H1 (cell line): ENCODE measurements at regions not wholly inside any gene's neighbourhood (a gene's known extent, or its start where the extent isn't known, plus 50 kb on each side); places are given as distances from the start of the nearest gene placed in this dataset.

ENCODE experiments used
- CTCF ChIA-PET: fragments of 300-600 bp; sonication (Branson Sonifier 250); formaldehyde crosslinking; loops from one replicate; lab custom pipeline; 2021; ENCODE audit not compliant: partially characterized antibody; lab: Charles Lee
- POLR2A ChIA-PET: fragments of 300-600 bp; sonication (Branson Sonifier 250); formaldehyde crosslinking; loops from one replicate; lab custom pipeline; 2021; ENCODE audit warnings: inconsistent platforms; ENCODE audit not compliant: partially characterized antibody; lab: Charles Lee
- DNase-seq, 2 experiments: peaks; one replicate each; pipeline versions ENCODE4 v3.0.0 to v3.0.0-alpha.2; 2010 to 2022; ENCODE audit warnings: low spot score in 2 of 2, low read depth in 1 of 2, mixed read lengths in 1 of 2
- FAIRE-seq: peaks from 2 replicates; lab custom pipeline; 2011; peaks lifted over from hg19 to GRCh38; lab: Jason Lieb, UNC
- H2AFZ ChIP-seq: 2 replicates; pipeline ENCODE4 v1.8.1; 2012; ENCODE audit warnings: low read length, inconsistent platforms
- H2AK5ac ChIP-seq: 2 replicates; pipeline ENCODE4 v1.6.1; 2013; ENCODE audit warnings: low read depth, low read length
- H2BK120ac ChIP-seq: replicated peaks from 2 replicates; pipeline ENCODE3; 2013; ENCODE audit warnings: low read depth, low read length, inconsistent platforms
- H2BK12ac ChIP-seq: 2 replicates; pipeline ENCODE4 v1.6.1; 2013; ENCODE audit warnings: low read depth, low read length
- H2BK15ac ChIP-seq: 2 replicates; pipeline ENCODE4 v1.6.1; 2013; ENCODE audit warnings: low read length
- H2BK20ac ChIP-seq: 2 replicates; pipeline ENCODE4 v1.6.1; 2013; ENCODE audit warnings: low read length
- H2BK5ac ChIP-seq: 2 replicates; pipeline ENCODE4 v1.6.1; 2013; ENCODE audit warnings: low read depth, low read length
- H3K14ac ChIP-seq: 2 replicates; pipeline ENCODE4 v1.6.1; 2013; ENCODE audit warnings: inconsistent platforms; ENCODE audit not compliant: insufficient read length
- H3K18ac ChIP-seq: 2 replicates; pipeline ENCODE4 v1.6.1; 2013; ENCODE audit warnings: low read length; ENCODE audit errors: extremely low read depth
- H3K23ac ChIP-seq: 2 replicates; pipeline ENCODE4 v1.6.1; 2013; ENCODE audit warnings: inconsistent platforms; ENCODE audit not compliant: insufficient read length
- H3K23me2 ChIP-seq: 2 replicates; pipeline ENCODE4 v1.6.1; 2013; ENCODE audit warnings: low read depth, low read length
- H3K27ac ChIP-seq: 2 replicates; pipeline ENCODE4 v1.6.1; 2011; ENCODE audit warnings: low read depth, low read length, inconsistent platforms
- H3K27me3 ChIP-seq, 4 experiments: replicated peaks in 1 of 4; 1 replicate in 1 of 4; 2 replicates in 3 of 4; pipeline versions ENCODE4 v1.6.1 to v1.8.1; 2011 to 2013; ENCODE audit warnings: low read length in 3 of 4, mild to moderate bottlenecking in 3 of 4, inconsistent platforms in 2 of 4, mixed read lengths in 2 of 4, moderate library complexity in 1 of 4; ENCODE audit not compliant: control insufficient read depth in 3 of 4, insufficient read depth in 3 of 4; ENCODE audit errors: extremely low read depth in 1 of 4
- H3K36me3 ChIP-seq, 4 experiments: 2 replicates each; pipeline versions ENCODE4 v1.6.1 to v1.8.1; 2011 to 2013; ENCODE audit warnings: mild to moderate bottlenecking in 4 of 4, low read length in 3 of 4, moderate library complexity in 2 of 4, control low read depth in 1 of 4, inconsistent platforms in 1 of 4; ENCODE audit not compliant: insufficient read depth in 4 of 4, control insufficient read depth in 2 of 4
- H3K4ac ChIP-seq: replicated peaks from 2 replicates; pipeline ENCODE3; 2013; ENCODE audit warnings: low read length, low read depth, mixed read lengths, inconsistent platforms; ENCODE audit not compliant: insufficient read length
- H3K4me1 ChIP-seq, 4 experiments: replicated peaks in 1 of 4; 1 replicate in 1 of 4; 2 replicates in 3 of 4; pipeline versions ENCODE4 v1.6.1 to v1.8.1; 2011 to 2013; ENCODE audit warnings: low read length in 3 of 4, inconsistent platforms in 2 of 4, mixed read lengths in 1 of 4; ENCODE audit not compliant: insufficient read depth in 4 of 4, control insufficient read depth in 3 of 4
- H3K4me2 ChIP-seq, 2 experiments: 2 replicates each; pipeline versions ENCODE4 v1.6.1 to v1.8.1; 2011 to 2013; ENCODE audit warnings: low read depth in 2 of 2, low read length in 2 of 2, control low read depth in 1 of 2, inconsistent platforms in 1 of 2, mild to moderate bottlenecking in 1 of 2; ENCODE audit not compliant: insufficient read depth in 1 of 2
- H3K4me3 ChIP-seq, 4 experiments: fragments of 200-600, 300-600 bp in 1 of 4; sonication (generic), shearing (Covaris generic), sonication (Bioruptor Twin) in 1 of 4; 2 replicates each; pipeline versions ENCODE4 v1.5.1 to v1.8.1; 2011 to 2016; ENCODE audit warnings: low read length in 4 of 4, low read depth in 3 of 4, control low read depth in 2 of 4, inconsistent platforms in 2 of 4, mild to moderate bottlenecking in 2 of 4, mixed read lengths in 1 of 4, moderate library complexity in 1 of 4; ENCODE audit not compliant: insufficient read depth in 2 of 4; ENCODE audit errors: extremely low read depth in 1 of 4
- H3K56ac ChIP-seq: replicated peaks from 2 replicates; pipeline ENCODE3; 2013; ENCODE audit warnings: low read depth, mild to moderate bottlenecking, mixed read lengths, low read length, inconsistent platforms; ENCODE audit not compliant: insufficient read length
- H3K79me1 ChIP-seq: 2 replicates; pipeline ENCODE4 v1.6.1; 2013; ENCODE audit warnings: low read depth, low read length, control low read depth
- H3K79me2 ChIP-seq, 2 experiments: 2 replicates each; pipeline versions ENCODE4 v1.6.1 to v1.8.1; 2012 to 2013; ENCODE audit warnings: low read length in 2 of 2, mild to moderate bottlenecking in 2 of 2, inconsistent platforms in 1 of 2; ENCODE audit not compliant: insufficient read depth in 2 of 2, control insufficient read depth in 1 of 2
- H3K9ac ChIP-seq, 4 experiments: replicated peaks in 1 of 4; 1 replicate in 1 of 4; 2 replicates in 3 of 4; pipeline versions ENCODE4 v1.6.1 to v1.8.1; 2011 to 2013; ENCODE audit warnings: low read depth in 3 of 4, low read length in 3 of 4, control low read depth in 2 of 4, mild to moderate bottlenecking in 2 of 4, moderate library complexity in 2 of 4, inconsistent platforms in 1 of 4; ENCODE audit errors: extremely low read depth in 1 of 4
- H3K9me3 ChIP-seq, 2 experiments: 2 replicates each; pipeline versions ENCODE4 v1.6.1 to v1.8.1; 2012 to 2013; ENCODE audit warnings: mild to moderate bottlenecking in 2 of 2, moderate library complexity in 2 of 2, control low read depth in 1 of 2, inconsistent platforms in 1 of 2, low read depth in 1 of 2, low read length in 1 of 2, mixed read lengths in 1 of 2; ENCODE audit not compliant: insufficient read depth in 2 of 2
- H4K20me1 ChIP-seq, 2 experiments: replicated peaks in 1 of 2; 2 replicates each; pipeline versions ENCODE3 to v1.8.1; 2011 to 2013; ENCODE audit warnings: inconsistent platforms in 2 of 2, low read length in 2 of 2, mild to moderate bottlenecking in 1 of 2; ENCODE audit not compliant: insufficient read depth in 2 of 2, control insufficient read depth in 1 of 2
- H4K5ac ChIP-seq: 2 replicates; pipeline ENCODE4 v1.6.1; 2013; ENCODE audit warnings: low read length, low read depth, mixed read lengths, inconsistent platforms; ENCODE audit not compliant: insufficient read length
- H4K8ac ChIP-seq: 2 replicates; pipeline ENCODE4 v1.8.0; 2013; ENCODE audit warnings: mild to moderate bottlenecking, moderate library complexity, low read length, inconsistent platforms; ENCODE audit not compliant: insufficient read depth; ENCODE audit errors: extremely low read depth
- H4K91ac ChIP-seq: replicated peaks from 2 replicates; pipeline ENCODE3; 2013; ENCODE audit warnings: low read length, mixed read lengths, inconsistent platforms; ENCODE audit not compliant: insufficient read length
- GTF2F1 ChIP-seq: IDR thresholded peaks from 2 replicates; pipeline ENCODE4 v1.6.1; 2012; ENCODE audit warnings: low read depth, low read length, improper control_type of control experiment, borderline replicate concordance
- HDAC6 ChIP-seq: IDR thresholded peaks from one replicate; pipeline ENCODE4 v1.7.1; 2012; ENCODE audit warnings: low read depth, mild to moderate bottlenecking, inconsistent platforms, low read length, moderate library complexity
- JUN ChIP-seq: IDR thresholded peaks from 2 replicates; pipeline ENCODE4 v1.6.1; 2011; ENCODE audit warnings: low read depth, mild to moderate bottlenecking, improper control_type of control experiment, low read length
- KDM1A ChIP-seq: fragments of 200-600, 300-600 bp; sonication (generic); IDR thresholded peaks from 2 replicates; pipeline ENCODE4 v1.7.1; 2016; ENCODE audit warnings: mild to moderate bottlenecking, low read length, borderline replicate concordance
- MAFK ChIP-seq: IDR thresholded peaks from 2 replicates; pipeline ENCODE4 v1.6.1; 2012; ENCODE audit warnings: low read depth, mild to moderate bottlenecking, improper control_type of control experiment, low read length
- POU5F1 ChIP-seq: IDR thresholded peaks from 2 replicates; pipeline ENCODE4 v1.6.1; 2011; ENCODE audit warnings: low read depth, mild to moderate bottlenecking, low read length, moderate library complexity
- RFX5 ChIP-seq: IDR thresholded peaks from 2 replicates; pipeline ENCODE4 v1.6.1; 2011; ENCODE audit warnings: low read depth, low read length, improper control_type of control experiment, borderline replicate concordance
- WGBS, 2 experiments: shearing (Covaris generic) in 1 of 2; methylation state at CpG; one replicate each; pipeline versions ENCODE4 v1.1.6 to v1.1.7; 2013 to 2015; ENCODE audit warnings: low lambda C conversion rate in 2 of 2, mixed read lengths in 2 of 2, inconsistent platforms in 1 of 2, low coverage in 1 of 2, missing lambda C conversion rate in 1 of 2; ENCODE audit not compliant: insufficient replicate concordance in 2 of 2, insufficient coverage in 1 of 2, insufficient read length in 1 of 2; ENCODE audit errors: extremely low coverage in 1 of 2, missing lambda C conversion rate in 1 of 2; 5-methylcytosine and 5-hydroxymethylcytosine counted together

GRCh38 chr20:48357714-48358113, 470.1 kb downstream of the PREX1 start:
- Histone ChIP-seq H2BK5ac (no peak overlapping the region), H2BK120ac (no peak overlapping the region), H3K23me2 (no peaks in the 10 kb centered on the region), H3K79me2 (no peaks in the 10 kb centered on the region), H4K20me1 (no peaks in the 10 kb centered on the region), H3K56ac (no peak overlapping the region), H3K4me3 (no peak overlapping the region), H3K23ac (no peak overlapping the region), H4K8ac (no peak overlapping the region), H3K4me1 (peaks cover 0 to 3% (median 0%) of the 10 kb centered on the region in 4 experiments; a peak in 1 of 7 replicates), H2AFZ (no peak overlapping the region), H3K14ac (no peak overlapping the region), H3K27me3 (no peaks in the 10 kb centered on the region), H3K4me2 (no peak overlapping the region), H3K9ac (no peak overlapping the region), H2AK5ac (no peak overlapping the region), H3K27ac (no peak overlapping the region), H3K9me3 (peaks cover 9 to 12% of the 10 kb centered on the region in 2 experiments; a peak in 2 of 4 replicates), H4K5ac (no peak overlapping the region), H3K18ac (no peak overlapping the region), H2BK15ac (no peak overlapping the region), H3K36me3 (no peaks in the 10 kb centered on the region), H3K4ac (no peak overlapping the region), H2BK12ac (no peak overlapping the region), H2BK20ac (no peak overlapping the region), H3K79me1 (no peaks in the 10 kb centered on the region), H4K91ac (no peak overlapping the region)
- CTCF ChIA-PET, result interaction anchor here (1.9 kb wide), 1 partner anchor 263 kb away, joined by 5 read pairs; no protein-coding TSS in a partner anchor
- POLR2A ChIA-PET, result no interaction called here
- TF ChIP-seq MAFK (no peak), RFX5 (no peak), HDAC6 (no peak), JUN (no peak), KDM1A (no peak), GTF2F1 (no peak), POU5F1 (no peak)
- FAIRE-seq (no peak), DNase-seq (no peak)
- WGBS, 2 experiments, result 92% methylated on average over 4 of the region's 4 CpGs; no CpG with 5 or more reads in 1 of the 2 experiments
